Activated CD8-positive, alpha-beta T cell treated with anti-CD3 and anti-CD28 coated beads, Interleukin-2, amount 10 ng/mL, durations not matched to agents 7 days and 5 days (primary cell): ENCODE measurements at regions not wholly inside any gene's neighbourhood (a gene's known extent, or its start where the extent isn't known, plus 50 kb on each side); places are given as distances from the start of the nearest gene placed in this dataset.

ENCODE experiments used
- ATAC-seq: fragments of 150-1000 bp; cut with Tn5 transposase; one replicate; pipeline ENCODE4 v1.10.0; 2021; ENCODE audit warnings: moderate library complexity
- CTCF ChIA-PET: fragments of 350-600 bp; sonication (Branson Sonifier 250); formaldehyde crosslinking; loops from one replicate; lab custom pipeline; 2021; ENCODE audit warnings: antibody characterized with exemption; lab: Charles Lee
- POLR2A ChIA-PET: fragments of 350-600 bp; sonication (Branson Sonifier 250); formaldehyde crosslinking; loops from one replicate; lab custom pipeline; 2021; ENCODE audit warnings: antibody characterized with exemption; lab: Charles Lee
- DNase-seq: peaks from one replicate; pipeline ENCODE4 v3.0.0-alpha.2; 2020
- H3K27ac Mint-ChIP-seq: one replicate; pipeline ENCODE4 v1.8.0; 2021; ENCODE audit warnings: mild to moderate bottlenecking, mixed read lengths
- H3K27me3 Mint-ChIP-seq: one replicate; pipeline ENCODE4 v1.8.0; 2021; ENCODE audit warnings: low read depth, mixed read lengths
- H3K36me3 Mint-ChIP-seq: one replicate; pipeline ENCODE4 v1.8.0; 2021; ENCODE audit warnings: low read depth, mixed read lengths
- H3K4me1 Mint-ChIP-seq: one replicate; pipeline ENCODE4 v1.8.0; 2021; ENCODE audit warnings: low read depth, mixed read lengths
- H3K4me3 Mint-ChIP-seq: one replicate; pipeline ENCODE4 v1.8.0; 2021; ENCODE audit warnings: mild to moderate bottlenecking, mixed read lengths
- H3K9me3 Mint-ChIP-seq: one replicate; pipeline ENCODE4 v1.8.0; 2022; ENCODE audit warnings: mixed read lengths; ENCODE audit not compliant: insufficient read depth

- H3K36me3 Mint-ChIP-seq = no peaks in the 10 kb centered on the region
- DNase-seq (no peak), ATAC-seq (no peak)
Measured at GRCh38 chr6:142562865-142563264, 261.1 kb downstream of the ADGRG6 start.

GRCh38 chr6:142566628-142567396 is 265.0 kb downstream of the ADGRG6 start:
- no peak overlapping the region for H3K4me3 Mint-ChIP-seq
- H3K27me3 Mint-ChIP-seq = no peaks in the 10 kb centered on the region
- no peaks in the 10 kb centered on the region for H3K9me3 Mint-ChIP-seq
- POLR2A ChIA-PET = no interaction called here
- ATAC-seq = peak; percentile 55
- DNase-seq = peak; percentile 63
- CTCF ChIA-PET = interaction anchor here (0.6 to 2.3 kb wide), 30 partner anchors 9 to 864 kb away, joined by 3 to 15 read pairs (median 4); no protein-coding TSS in a partner anchor
- no peak overlapping the region for H3K27ac Mint-ChIP-seq
- no peaks in the 10 kb centered on the region for H3K36me3 Mint-ChIP-seq
- peaks cover 37% of the 10 kb centered on the region for H3K4me1 Mint-ChIP-seq

More at GRCh38 chr6:142562865-142563264, 261.1 kb downstream of the ADGRG6 start:
- H3K4me3 Mint-ChIP-seq = no peak overlapping the region
- POLR2A ChIA-PET = no interaction called here
- CTCF ChIA-PET = no interaction called here
- no peaks in the 10 kb centered on the region for H3K9me3 Mint-ChIP-seq
- H3K27ac Mint-ChIP-seq = no peak overlapping the region
- peaks cover 23% of the 10 kb centered on the region for H3K4me1 Mint-ChIP-seq
- no peaks in the 10 kb centered on the region for H3K27me3 Mint-ChIP-seq

GRCh38 chr6:142567461-142567860 is 265.7 kb downstream of the ADGRG6 start:
- Mint-ChIP-seq H3K27me3 (no peaks in the 10 kb centered on the region), H3K4me1 (peaks cover 35% of the 10 kb centered on the region), H3K36me3 (no peaks in the 10 kb centered on the region), H3K27ac (no peak overlapping the region), H3K9me3 (no peaks in the 10 kb centered on the region), H3K4me3 (no peak overlapping the region)
- no peak for DNase-seq
- ChIA-PET CTCF (interaction anchor here (0.6 to 2.3 kb wide), 11 partner anchors 10 to 860 kb away, joined by 3 to 11 read pairs (median 3); no protein-coding TSS in a partner anchor), POLR2A (no interaction called here)
- ATAC-seq = no peak

- H3K27ac Mint-ChIP-seq = no peak overlapping the region
- H3K9me3 Mint-ChIP-seq = peaks cover 11% of the 10 kb centered on the region
- H3K36me3 Mint-ChIP-seq = peaks cover 5% of the 10 kb centered on the region
- ChIA-PET CTCF (interaction anchor here (0.7 to 2.4 kb wide), 9 partner anchors 18 to 858 kb away, joined by 3 to 10 read pairs (median 4); no protein-coding TSS in a partner anchor), POLR2A (no interaction called here)
- DNase-seq (no peak), ATAC-seq (no peak)
- H3K4me1 Mint-ChIP-seq = peaks cover 30% of the 10 kb centered on the region
- no peak overlapping the region for H3K4me3 Mint-ChIP-seq
- no peaks in the 10 kb centered on the region for H3K27me3 Mint-ChIP-seq
Measured at GRCh38 chr6:142568857-142569597, 267.2 kb downstream of the ADGRG6 start.

GRCh38 chr6:142569676-142570075 is 267.9 kb downstream of the ADGRG6 start:
- no peaks in the 10 kb centered on the region for H3K27me3 Mint-ChIP-seq
- H3K27ac Mint-ChIP-seq = no peak overlapping the region
- H3K9me3 Mint-ChIP-seq = peaks cover 17% of the 10 kb centered on the region
- no peak for DNase-seq
- H3K4me3 Mint-ChIP-seq = no peak overlapping the region
- peaks cover 5% of the 10 kb centered on the region for H3K36me3 Mint-ChIP-seq
- ChIA-PET POLR2A (interaction anchor here (0.6 kb wide), 1 partner anchor 17 kb away, joined by 3 read pairs; no protein-coding TSS in a partner anchor), CTCF (interaction anchor here (0.7 to 2.4 kb wide), 9 partner anchors 18 to 857 kb away, joined by 3 to 10 read pairs (median 6); no protein-coding TSS in a partner anchor)
- peak; percentile 55 for ATAC-seq
- H3K4me1 Mint-ChIP-seq = peaks cover 30% of the 10 kb centered on the region

GRCh38 chr6:142570221-142570671 is 268.4 kb downstream of the ADGRG6 start:
- peaks cover 22% of the 10 kb centered on the region for H3K9me3 Mint-ChIP-seq
- peaks cover 5% of the 10 kb centered on the region for H3K36me3 Mint-ChIP-seq
- H3K27me3 Mint-ChIP-seq = no peaks in the 10 kb centered on the region
- peaks cover 30% of the 10 kb centered on the region for H3K4me1 Mint-ChIP-seq
- ChIA-PET CTCF (interaction anchor here (1.1 to 2.4 kb wide), 3 partner anchors 19 to 457 kb away, joined by 6 to 10 read pairs (median 6); no protein-coding TSS in a partner anchor), POLR2A (interaction anchor here (0.6 kb wide), 1 partner anchor 17 kb away, joined by 3 read pairs; no protein-coding TSS in a partner anchor)
- no peak overlapping the region for H3K4me3 Mint-ChIP-seq
- no peak for DNase-seq
- ATAC-seq = peak; percentile 35
- H3K27ac Mint-ChIP-seq = no peak overlapping the region

GRCh38 chr6:142592876-142593275 is 291.1 kb downstream of the ADGRG6 start:
- DNase-seq = no peak
- H3K4me1 Mint-ChIP-seq = no peaks in the 10 kb centered on the region
- POLR2A ChIA-PET = no interaction called here
- no peak overlapping the region for H3K4me3 Mint-ChIP-seq
- no peaks in the 10 kb centered on the region for H3K27me3 Mint-ChIP-seq
- H3K27ac Mint-ChIP-seq = no peak overlapping the region
- H3K36me3 Mint-ChIP-seq = no peaks in the 10 kb centered on the region
- no peak for ATAC-seq
- peaks cover 8% of the 10 kb centered on the region for H3K9me3 Mint-ChIP-seq
- CTCF ChIA-PET = no interaction called here

- ATAC-seq = no peak
- Mint-ChIP-seq H3K36me3 (no peaks in the 10 kb centered on the region), H3K4me3 (no peak overlapping the region), H3K9me3 (no peaks in the 10 kb centered on the region), H3K4me1 (no peaks in the 10 kb centered on the region), H3K27me3 (no peaks in the 10 kb centered on the region), H3K27ac (no peak overlapping the region)
- DNase-seq = no peak
- POLR2A ChIA-PET = no interaction called here
- CTCF ChIA-PET = no interaction called here
Measured at GRCh38 chr6:142597836-142598235, 296.0 kb downstream of the ADGRG6 start.

- no peak overlapping the region for H3K4me3 Mint-ChIP-seq
- no peaks in the 10 kb centered on the region for H3K27me3 Mint-ChIP-seq
- ATAC-seq = no peak
- POLR2A ChIA-PET = no interaction called here
- H3K27ac Mint-ChIP-seq = no peak overlapping the region
- no peaks in the 10 kb centered on the region for H3K9me3 Mint-ChIP-seq
- peaks cover 7% of the 10 kb centered on the region for H3K4me1 Mint-ChIP-seq
- CTCF ChIA-PET = no interaction called here
- no peaks in the 10 kb centered on the region for H3K36me3 Mint-ChIP-seq
- DNase-seq = no peak
Measured at GRCh38 chr6:142601427-142601826, 299.6 kb downstream of the ADGRG6 start.

GRCh38 chr6:142602972-142603371 is 301.2 kb downstream of the ADGRG6 start:
- H3K27ac Mint-ChIP-seq = no peak overlapping the region
- no peaks in the 10 kb centered on the region for H3K36me3 Mint-ChIP-seq
- ChIA-PET CTCF (interaction anchor here (1.0 to 1.1 kb wide), 2 partner anchors 34 to 35 kb away, joined by 3 read pairs; no protein-coding TSS in a partner anchor), POLR2A (no interaction called here)
- DNase-seq = no peak
- H3K4me3 Mint-ChIP-seq = no peak overlapping the region
- no peaks in the 10 kb centered on the region for H3K9me3 Mint-ChIP-seq
- no peak for ATAC-seq
- H3K4me1 Mint-ChIP-seq = peaks cover 7% of the 10 kb centered on the region
- H3K27me3 Mint-ChIP-seq = peaks cover 2% of the 10 kb centered on the region

- CTCF ChIA-PET = interaction anchor here (0.7 kb wide), 1 partner anchor 40 kb away, joined by 4 read pairs; no protein-coding TSS in a partner anchor
- H3K4me3 Mint-ChIP-seq = no peak overlapping the region
Measured at GRCh38 chr6:142605922-142606485, 304.2 kb downstream of the ADGRG6 start.

More at GRCh38 chr6:142605922-142606485, 304.2 kb downstream of the ADGRG6 start:
- H3K9me3 Mint-ChIP-seq = no peaks in the 10 kb centered on the region
- H3K27me3 Mint-ChIP-seq = peaks cover 4% of the 10 kb centered on the region
- POLR2A ChIA-PET = no interaction called here
- peaks cover 7% of the 10 kb centered on the region for H3K4me1 Mint-ChIP-seq
- H3K36me3 Mint-ChIP-seq = no peaks in the 10 kb centered on the region
- H3K27ac Mint-ChIP-seq = no peak overlapping the region
- ATAC-seq (no peak), DNase-seq (no peak)
